ENCODE measurements at regions not wholly inside any gene's neighbourhood (a gene's known extent, or its start where the extent isn't known, plus 50 kb on each side); places are given as distances from the start of the nearest gene placed in this dataset.

DNA sequence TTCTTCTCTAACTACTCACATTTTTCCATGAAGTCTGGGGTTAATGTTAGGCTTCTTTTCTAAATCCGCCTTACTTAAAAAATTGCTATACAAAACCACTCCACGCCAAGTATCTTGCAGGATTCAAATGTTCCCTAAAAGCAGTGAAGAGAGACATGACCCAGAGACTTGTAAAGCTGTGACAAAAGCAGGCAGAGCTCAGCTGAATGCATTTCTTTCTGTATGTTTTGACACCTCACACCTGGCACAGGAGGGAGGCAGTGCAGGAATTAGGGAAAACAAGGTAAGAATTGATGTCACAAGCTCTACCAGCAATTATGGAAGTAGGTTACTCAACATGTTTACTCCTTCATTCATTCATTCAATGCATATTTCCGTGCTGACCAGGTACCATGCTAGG lies 295.0 kb downstream of the RPAP3 start:
- Histone ChIP-seq H3K4me1 (ENCODE audit: control insufficient read depth, insufficient read depth, low read length) (no peaks in the 10 kb centered on the region), H3K4me3 (ENCODE audit: low read depth, low read length) (no peak overlapping the region), H3K27ac (ENCODE audit: extremely low read depth, low read depth, low read length) (no peak overlapping the region), H3K9me3 (ENCODE audit: control insufficient read depth, insufficient read depth, low read depth, low read length) (no peaks in the 10 kb centered on the region), H3K36me3 (ENCODE audit: control insufficient read depth in 2 of 2, insufficient read depth in 1 of 2, low read length in 2 of 2) (no peaks in the 10 kb centered on the region)
- POLR2A ChIA-PET = no interaction called here
- CTCF ChIA-PET = interaction anchor here (0.6 kb wide), 1 partner anchor 314 kb away, joined by 3 read pairs; no protein-coding TSS in a partner anchor
- TF ChIP-seq ZNF155 (tag by site-specific recombination; IDR thresholded peaks at IDR 0.05) (no peak), REPIN1 (tag by site-specific recombination; IDR thresholded peaks at IDR 0.05; ENCODE audit: low read depth) (no peak), ZNF791 (tag by site-specific recombination; IDR thresholded peaks at IDR 0.05) (no peak)
- TF ChIP-seq, protein P1, sequence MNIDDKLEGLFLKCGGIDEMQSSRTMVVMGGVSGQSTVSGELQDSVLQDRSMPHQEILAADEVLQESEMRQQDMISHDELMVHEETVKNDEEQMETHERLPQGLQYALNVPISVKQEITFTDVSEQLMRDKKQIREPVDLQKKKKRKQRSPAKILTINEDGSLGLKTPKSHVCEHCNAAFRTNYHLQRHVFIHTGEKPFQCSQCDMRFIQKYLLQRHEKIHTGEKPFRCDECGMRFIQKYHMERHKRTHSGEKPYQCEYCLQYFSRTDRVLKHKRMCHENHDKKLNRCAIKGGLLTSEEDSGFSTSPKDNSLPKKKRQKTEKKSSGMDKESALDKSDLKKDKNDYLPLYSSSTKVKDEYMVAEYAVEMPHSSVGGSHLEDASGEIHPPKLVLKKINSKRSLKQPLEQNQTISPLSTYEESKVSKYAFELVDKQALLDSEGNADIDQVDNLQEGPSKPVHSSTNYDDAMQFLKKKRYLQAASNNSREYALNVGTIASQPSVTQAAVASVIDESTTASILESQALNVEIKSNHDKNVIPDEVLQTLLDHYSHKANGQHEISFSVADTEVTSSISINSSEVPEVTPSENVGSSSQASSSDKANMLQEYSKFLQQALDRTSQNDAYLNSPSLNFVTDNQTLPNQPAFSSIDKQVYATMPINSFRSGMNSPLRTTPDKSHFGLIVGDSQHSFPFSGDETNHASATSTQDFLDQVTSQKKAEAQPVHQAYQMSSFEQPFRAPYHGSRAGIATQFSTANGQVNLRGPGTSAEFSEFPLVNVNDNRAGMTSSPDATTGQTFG (tag by site-specific recombination; IDR thresholded peaks at IDR 0.05; ENCODE audit: borderline replicate concordance) = no peak

DNA sequence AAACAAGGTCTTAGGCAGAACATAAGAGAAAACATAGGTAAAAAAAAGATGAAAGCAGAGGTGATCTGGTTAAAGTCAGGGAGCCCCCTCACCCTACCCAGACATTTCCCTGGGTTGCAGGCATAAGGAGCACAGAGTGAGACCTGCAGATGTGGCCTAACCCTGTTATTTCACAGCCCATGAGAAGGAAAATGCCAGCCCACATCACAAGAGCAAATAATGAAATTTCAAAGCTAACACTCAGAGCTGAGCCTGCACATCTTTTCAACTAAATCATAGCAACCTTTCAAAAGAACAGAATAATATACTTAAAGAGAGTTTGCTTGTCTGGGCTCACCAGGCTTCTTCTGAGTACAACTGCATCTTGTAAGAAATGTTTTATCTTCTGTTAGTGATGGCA lies 295.4 kb downstream of the RPAP3 start:
- Histone ChIP-seq H3K4me1 (ENCODE audit: control insufficient read depth, insufficient read depth, low read length) (no peaks in the 10 kb centered on the region), H3K27ac (ENCODE audit: extremely low read depth, low read depth, low read length) (no peak overlapping the region), H3K36me3 (ENCODE audit: control insufficient read depth in 2 of 2, insufficient read depth in 1 of 2, low read length in 2 of 2) (no peaks in the 10 kb centered on the region), H3K4me3 (ENCODE audit: low read depth, low read length) (no peak overlapping the region), H3K9me3 (ENCODE audit: control insufficient read depth, insufficient read depth, low read depth, low read length) (no peaks in the 10 kb centered on the region)
- TF ChIP-seq ZNF404 (tag by site-specific recombination; IDR thresholded peaks at IDR 0.05) = no peak
- ChIA-PET POLR2A (no interaction called here), CTCF (interaction anchor here (0.6 to 0.7 kb wide), 2 partner anchors 314 to 805 kb away, joined by 3 read pairs; no protein-coding TSS in a partner anchor)

DNA sequence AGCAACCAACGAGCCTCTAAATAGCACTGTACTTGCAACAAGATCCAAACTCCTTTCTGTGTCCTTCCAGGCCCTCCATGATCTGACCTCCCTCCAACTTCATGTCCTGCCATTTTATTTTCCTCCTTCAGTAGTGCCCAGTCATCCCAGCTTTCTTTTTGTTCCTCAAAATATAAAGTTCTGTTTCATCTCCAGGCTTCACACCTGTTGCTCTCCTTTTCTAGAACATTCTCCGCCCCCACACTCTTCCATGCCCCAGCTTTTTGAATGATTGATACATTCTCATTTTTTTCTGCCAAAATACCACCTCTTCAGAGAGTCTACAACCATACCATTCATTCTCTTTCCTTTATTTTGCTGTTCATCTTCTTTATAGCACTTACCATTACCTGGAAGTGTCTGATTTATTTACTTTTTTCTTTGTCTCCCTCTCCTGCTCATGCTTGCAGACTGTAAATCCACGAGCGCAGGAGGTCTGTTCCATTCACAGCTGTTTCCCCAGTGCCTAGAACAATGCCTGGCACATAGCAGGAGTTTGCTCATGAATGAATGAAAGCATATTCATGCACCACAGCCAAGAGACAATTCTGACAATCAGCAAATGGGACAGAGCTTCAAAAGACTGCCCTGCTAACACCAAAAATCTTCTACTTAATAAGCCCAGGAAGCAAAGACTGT lies 296.4 kb downstream of the RPAP3 start:
- Histone ChIP-seq H3K27ac (ENCODE audit: extremely low read depth, low read depth, low read length) (no peak overlapping the region), H3K4me1 (ENCODE audit: control insufficient read depth, insufficient read depth, low read length) (no peaks in the 10 kb centered on the region), H3K4me3 (ENCODE audit: low read depth, low read length) (no peak overlapping the region), H3K9me3 (ENCODE audit: control insufficient read depth, insufficient read depth, low read depth, low read length) (no peaks in the 10 kb centered on the region), H3K36me3 (ENCODE audit: control insufficient read depth in 2 of 2, insufficient read depth in 1 of 2, low read length in 2 of 2) (no peaks in the 10 kb centered on the region)
- ChIA-PET CTCF (interaction anchor here (0.6 to 1.2 kb wide), 2 partner anchors 9 to 378 kb away, joined by 3 read pairs; no protein-coding TSS in a partner anchor), POLR2A (no interaction called here)
- TF ChIP-seq ZNF548 (tag by site-specific recombination; IDR thresholded peaks at IDR 0.05) (no peak), ZNF132 (tag by site-specific recombination; IDR thresholded peaks at IDR 0.05; ENCODE audit: borderline replicate concordance) (no peak), ZNF776 (tag by site-specific recombination; IDR thresholded peaks at IDR 0.05; ENCODE audit: borderline replicate concordance) (no peak), SCRT1 (tag by site-specific recombination; IDR thresholded peaks at IDR 0.05; ENCODE audit: borderline replicate concordance) (peak; percentile 61; the same call in 1 of the 2 replicates), ZNF660 (tag by site-specific recombination; IDR thresholded peaks at IDR 0.05) (no peak), SCRT2 (tag by site-specific recombination; IDR thresholded peaks at IDR 0.05) (peak; percentile 83)
- TF ChIP-seq, protein P2, sequence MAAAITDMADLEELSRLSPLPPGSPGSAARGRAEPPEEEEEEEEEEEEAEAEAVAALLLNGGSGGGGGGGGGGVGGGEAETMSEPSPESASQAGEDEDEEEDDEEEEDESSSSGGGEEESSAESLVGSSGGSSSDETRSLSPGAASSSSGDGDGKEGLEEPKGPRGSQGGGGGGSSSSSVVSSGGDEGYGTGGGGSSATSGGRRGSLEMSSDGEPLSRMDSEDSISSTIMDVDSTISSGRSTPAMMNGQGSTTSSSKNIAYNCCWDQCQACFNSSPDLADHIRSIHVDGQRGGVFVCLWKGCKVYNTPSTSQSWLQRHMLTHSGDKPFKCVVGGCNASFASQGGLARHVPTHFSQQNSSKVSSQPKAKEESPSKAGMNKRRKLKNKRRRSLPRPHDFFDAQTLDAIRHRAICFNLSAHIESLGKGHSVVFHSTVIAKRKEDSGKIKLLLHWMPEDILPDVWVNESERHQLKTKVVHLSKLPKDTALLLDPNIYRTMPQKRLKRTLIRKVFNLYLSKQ (tag by site-specific recombination; IDR thresholded peaks at IDR 0.05; ENCODE audit: borderline replicate concordance) = no peak

DNA sequence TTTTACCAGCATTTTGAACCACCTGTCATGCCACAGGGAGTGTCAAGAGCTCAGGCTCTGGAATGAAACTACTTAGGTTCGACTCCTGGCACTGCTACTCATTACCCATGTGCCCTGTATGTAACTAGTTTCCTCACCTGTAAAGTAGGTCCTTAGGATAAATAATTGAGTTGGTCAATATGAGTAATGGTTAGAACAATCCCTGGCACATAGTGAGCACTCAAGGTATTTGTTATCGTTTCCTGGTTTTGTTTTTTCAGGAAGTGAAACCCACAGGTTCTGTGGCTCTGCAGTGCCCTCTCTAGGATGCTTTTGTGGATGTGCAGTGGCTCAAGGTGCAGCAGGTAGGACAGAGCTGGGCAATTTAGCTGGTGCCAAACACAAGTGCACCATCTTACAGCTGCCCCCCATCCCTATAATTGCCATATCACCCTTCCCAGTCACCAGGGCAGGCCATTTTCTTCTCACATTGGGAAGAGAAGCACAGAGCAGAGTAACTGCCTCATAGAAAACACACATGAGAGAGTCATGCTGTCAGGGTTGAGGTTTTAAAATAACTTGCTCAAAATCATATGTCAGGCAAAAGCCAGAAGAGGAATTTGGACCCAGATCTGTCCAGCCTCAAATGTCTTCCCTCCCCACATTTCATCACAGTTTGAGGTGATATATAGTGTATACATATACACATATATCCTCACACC lies 297.5 kb downstream of the RPAP3 start:
- CTCF ChIA-PET = interaction anchor here (0.6 to 1.3 kb wide), 4 partner anchors 11 to 533 kb away, joined by 3 to 6 read pairs (median 4); no protein-coding TSS in a partner anchor
- H3K27ac ChIP-seq (ENCODE audit: extremely low read depth, low read depth, low read length) = no peak overlapping the region
- H3K36me3 ChIP-seq (ENCODE audit: control insufficient read depth in 2 of 2, insufficient read depth in 1 of 2, low read length in 2 of 2) = no peaks in the 10 kb centered on the region
- POLR2A ChIA-PET = no interaction called here
- H3K9me3 ChIP-seq (ENCODE audit: control insufficient read depth, insufficient read depth, low read depth, low read length) = no peaks in the 10 kb centered on the region
- no peak overlapping the region for H3K4me3 ChIP-seq (ENCODE audit: low read depth, low read length)
- no peaks in the 10 kb centered on the region for H3K4me1 ChIP-seq (ENCODE audit: control insufficient read depth, insufficient read depth, low read length)
- no peak for TF ChIP-seq ZNF391 (tag by site-specific recombination; IDR thresholded peaks at IDR 0.05; ENCODE audit: borderline replicate concordance, low read depth)
- TF ChIP-seq ZNF266 (tag by site-specific recombination; IDR thresholded peaks at IDR 0.05; ENCODE audit: low read depth) = no peak
- TF ChIP-seq ZNF48 (tag by site-specific recombination; IDR thresholded peaks at IDR 0.05) = no peak
- TF ChIP-seq IKZF3 (tag by site-specific recombination; IDR thresholded peaks at IDR 0.05) = no peak
- no peak for TF ChIP-seq ZNF274 (IDR thresholded peaks at IDR 0.05; ENCODE audit: low read length)
- no peak for TF ChIP-seq ZNF274 (tag by site-specific recombination; IDR thresholded peaks at IDR 0.05; ENCODE audit: borderline replicate concordance)
- no peak for TF ChIP-seq ZNF76 (tag by site-specific recombination; IDR thresholded peaks at IDR 0.05; ENCODE audit: borderline replicate concordance, low read depth)
- no peak for TF ChIP-seq ZNF138 (tag by site-specific recombination; IDR thresholded peaks at IDR 0.05; ENCODE audit: borderline replicate concordance)
- no peak for TF ChIP-seq ZNF112 (tag by site-specific recombination; IDR thresholded peaks at IDR 0.05)
- TF ChIP-seq ZXDB (tag by site-specific recombination; IDR thresholded peaks at IDR 0.05) = no peak
- no peak for TF ChIP-seq ZNF501 (tag by site-specific recombination; IDR thresholded peaks at IDR 0.05)
